GM12878 (cell line): ENCODE measurements at regions not wholly inside any gene's neighbourhood (a gene's known extent, or its start where the extent isn't known, plus 50 kb on each side); places are given as distances from the start of the nearest gene placed in this dataset.

Experiments used
- ATAC-seq: fragments of 200-7000 bp; cut with Tn5 transposase; 3 replicates; pipeline ENCODE4 v1.9.1; 2020; ENCODE audit warnings: mild to moderate bottlenecking, moderate library complexity
- BruUV-seq: library from RNA; stranded (reverse); fragments of 400-500 nt; replicated peaks from 2 replicates; lab custom pipeline; 2021; lab: Mats Ljungman, UMichigan
- CTCF ChIA-PET: fragments of 300-600 bp; sonication (Branson Sonifier 250); formaldehyde crosslinking; extraction: SDS; loops from one replicate; lab custom pipeline; 2021; ENCODE audit warnings: inconsistent platforms; lab: Yijun Ruan, JAX
- POLR2A ChIA-PET: fragments of 350-600 bp; formaldehyde crosslinking; extraction: SDS; loops from one replicate; lab custom pipeline; 2021; ENCODE audit warnings: inconsistent platforms; lab: Charles Lee
- RAD21 ChIA-PET: fragments of 300-600 bp; sonication (Branson Sonifier 250); formaldehyde crosslinking; loops from one replicate; lab custom pipeline; 2023; ENCODE audit warnings: antibody characterized with exemption; ENCODE audit not compliant: unreplicated experiment; lab: Charles Lee
- SMC1A ChIA-PET: fragments of 300-600 bp; sonication (Branson Sonifier 250); formaldehyde crosslinking; loops from one replicate; lab custom pipeline; 2023; ENCODE audit not compliant: unreplicated experiment, uncharacterized antibody; lab: Charles Lee
- DNase-seq: peaks from one replicate; pipeline ENCODE4 v3.0.0-alpha.2; 2011; ENCODE audit warnings: low read depth, low spot score
- FAIRE-seq: peaks from 3 replicates; lab custom pipeline; 2011; peaks lifted over from hg19 to GRCh38; lab: Jason Lieb, UNC
- H2AFZ ChIP-seq: 2 replicates; pipeline ENCODE4 v1.6.0; 2011; ENCODE audit warnings: low read depth, low read length, control low read depth; ENCODE audit not compliant: control insufficient read depth
- H3K27ac ChIP-seq: 2 replicates; pipeline ENCODE4 v1.5.1; 2011; ENCODE audit warnings: control low read depth; ENCODE audit not compliant: control insufficient read depth, insufficient read depth
- H3K27me3 ChIP-seq, 2 experiments: replicated peaks in 1 of 2; 2 replicates each; pipeline versions ENCODE4 v1.6.0 to v1.6.1; 2011; ENCODE audit warnings: low read length in 1 of 2; ENCODE audit not compliant: control insufficient read depth in 2 of 2, insufficient read depth in 2 of 2
- H3K36me3 ChIP-seq, 2 experiments: 2 replicates each; pipeline ENCODE4 v1.5.1; 2011; ENCODE audit warnings: low read length in 1 of 2; ENCODE audit not compliant: control insufficient read depth in 2 of 2, insufficient read depth in 2 of 2
- H3K4me1 ChIP-seq: 2 replicates; pipeline ENCODE4 v1.6.1; 2011; ENCODE audit warnings: mild to moderate bottlenecking, low read length, moderate library complexity, mixed read lengths; ENCODE audit not compliant: control insufficient read depth, insufficient read depth
- H3K4me2 ChIP-seq: 2 replicates; pipeline ENCODE4 v1.6.0; 2011; ENCODE audit warnings: control low read depth; ENCODE audit not compliant: control insufficient read depth, insufficient read depth
- H3K4me3 ChIP-seq: fragments of 200-600 bp; sonication (generic); 2 replicates; pipeline ENCODE4 v1.5.1; 2016
- H3K79me2 ChIP-seq: 2 replicates; pipeline ENCODE4 v1.6.0; 2011; ENCODE audit warnings: low read length; ENCODE audit not compliant: control insufficient read depth, insufficient read depth
- H3K9ac ChIP-seq: 2 replicates; pipeline ENCODE4 v1.8.0; 2011; ENCODE audit warnings: low read length, control low read depth, mixed read lengths; ENCODE audit not compliant: control insufficient read depth, insufficient read depth
- H3K9me3 ChIP-seq: replicated peaks from 3 replicates; pipeline ENCODE4 v1.5.1; 2011; ENCODE audit warnings: mild to moderate bottlenecking, low read length; ENCODE audit not compliant: control insufficient read depth, insufficient read depth
- H4K20me1 ChIP-seq: 2 replicates; pipeline ENCODE4 v1.6.0; 2011; ENCODE audit not compliant: control insufficient read depth, insufficient read depth
- BHLHE40 ChIP-seq, 2 experiments: fragments of 450-650 bp in 1 of 2; IDR thresholded peaks; 2 replicates each; pipeline ENCODE4 v1.6.1; 2011 to 2017; ENCODE audit warnings: low read depth in 2 of 2, borderline replicate concordance in 1 of 2, improper control_type of control experiment in 1 of 2, low read length in 1 of 2, mild to moderate bottlenecking in 1 of 2
- EED ChIP-seq: sonication (generic); IDR thresholded peaks from 2 replicates; pipeline ENCODE4 v1.6.1; 2016; ENCODE audit warnings: antibody characterized with exemption, low read depth
- IKZF1 ChIP-seq: fragments of 450-650 bp; conservative IDR thresholded peaks from 2 replicates; pipeline ENCODE4 v1.6.1; 2017; ENCODE audit warnings: antibody characterized with exemption, mild to moderate bottlenecking
- KAT2A ChIP-seq: conservative IDR thresholded peaks from 2 replicates; pipeline ENCODE4 v1.6.1; 2011; ENCODE audit warnings: low read depth, low read length; ENCODE audit not compliant: control insufficient read depth
- MEF2A ChIP-seq: IDR thresholded peaks from 2 replicates; pipeline ENCODE4 v1.6.1; 2011; ENCODE audit warnings: low read depth, mild to moderate bottlenecking, low read length, moderate library complexity; ENCODE audit not compliant: insufficient read depth
- PAX5 ChIP-seq: IDR thresholded peaks from 2 replicates; pipeline ENCODE4 v1.6.1; 2011; ENCODE audit warnings: low read depth, low read length, borderline replicate concordance
- POLR2AphosphoS2 ChIP-seq: IDR thresholded peaks from 2 replicates; pipeline ENCODE4 v1.6.1; 2011; ENCODE audit warnings: low read depth, mild to moderate bottlenecking, low read length, improper control_type of control experiment, moderate library complexity
- RBBP5 ChIP-seq: fragments of 200-600 bp; sonication (generic); conservative IDR thresholded peaks from 2 replicates; pipeline ENCODE4 v1.6.1; 2016
- RFX5 ChIP-seq: IDR thresholded peaks from 2 replicates; pipeline ENCODE4 v1.6.1; 2011; ENCODE audit warnings: low read depth, low read length, improper control_type of control experiment
- TAF1 ChIP-seq: IDR thresholded peaks from 2 replicates; pipeline ENCODE4 v1.6.1; 2011; ENCODE audit warnings: mild to moderate bottlenecking, low read depth, low read length, borderline replicate concordance
- WGBS: methylation state at CpG from one replicate; pipeline ENCODE4 v1.1.6; 2016; ENCODE audit warnings: low lambda C conversion rate; ENCODE audit not compliant: insufficient replicate concordance, insufficient coverage; ENCODE audit errors: missing lambda C conversion rate; 5-methylcytosine and 5-hydroxymethylcytosine counted together
- in situ Hi-C: fragments of 300-500 bp; cut with MboI; formaldehyde crosslinking; loops from 9 replicates; pipeline ENCODE4 v1.14.3; 2018; ENCODE audit warnings: mixed read lengths
- intact Hi-C: fragments of 100-400 bp; cut with micrococcal nuclease; formaldehyde crosslinking; loops from one replicate; pipeline ENCODE4 v1.14.2; 2022; ENCODE audit not compliant: unreplicated experiment
- TF ChIP-seq, protein P1 (sequence below): IDR thresholded peaks from 2 replicates; pipeline ENCODE4 v1.6.1; 2012; ENCODE audit warnings: mild to moderate bottlenecking, low read depth, low read length

GRCh38 chr12:115223991-115224390 lies 540.0 kb upstream of the TBX3 start:
- no peak overlapping the region for H3K4me2 ChIP-seq
- ChIA-PET CTCF (no interaction called here), POLR2A (no interaction called here), RAD21 (no interaction called here), SMC1A (no interaction called here)
- no peak overlapping the region for H3K27ac ChIP-seq
- H3K9ac ChIP-seq: no peak overlapping the region
- no peaks in the 10 kb centered on the region for H4K20me1 ChIP-seq
- TF ChIP-seq TAF1 (no peak), POLR2AphosphoS2 (no peak), EED (no peak), RBBP5 (no peak), BHLHE40 (IDR thresholded peaks at IDR 0.05; ENCODE audit: borderline replicate concordance in 1 of 2, low read depth in 2 of 2, low read length in 1 of 2) (no peak), MEF2A (no peak), IKZF1 (no peak), PAX5 (no peak), RFX5 (no peak), KAT2A (no peak)
- TF ChIP-seq, protein P1, sequence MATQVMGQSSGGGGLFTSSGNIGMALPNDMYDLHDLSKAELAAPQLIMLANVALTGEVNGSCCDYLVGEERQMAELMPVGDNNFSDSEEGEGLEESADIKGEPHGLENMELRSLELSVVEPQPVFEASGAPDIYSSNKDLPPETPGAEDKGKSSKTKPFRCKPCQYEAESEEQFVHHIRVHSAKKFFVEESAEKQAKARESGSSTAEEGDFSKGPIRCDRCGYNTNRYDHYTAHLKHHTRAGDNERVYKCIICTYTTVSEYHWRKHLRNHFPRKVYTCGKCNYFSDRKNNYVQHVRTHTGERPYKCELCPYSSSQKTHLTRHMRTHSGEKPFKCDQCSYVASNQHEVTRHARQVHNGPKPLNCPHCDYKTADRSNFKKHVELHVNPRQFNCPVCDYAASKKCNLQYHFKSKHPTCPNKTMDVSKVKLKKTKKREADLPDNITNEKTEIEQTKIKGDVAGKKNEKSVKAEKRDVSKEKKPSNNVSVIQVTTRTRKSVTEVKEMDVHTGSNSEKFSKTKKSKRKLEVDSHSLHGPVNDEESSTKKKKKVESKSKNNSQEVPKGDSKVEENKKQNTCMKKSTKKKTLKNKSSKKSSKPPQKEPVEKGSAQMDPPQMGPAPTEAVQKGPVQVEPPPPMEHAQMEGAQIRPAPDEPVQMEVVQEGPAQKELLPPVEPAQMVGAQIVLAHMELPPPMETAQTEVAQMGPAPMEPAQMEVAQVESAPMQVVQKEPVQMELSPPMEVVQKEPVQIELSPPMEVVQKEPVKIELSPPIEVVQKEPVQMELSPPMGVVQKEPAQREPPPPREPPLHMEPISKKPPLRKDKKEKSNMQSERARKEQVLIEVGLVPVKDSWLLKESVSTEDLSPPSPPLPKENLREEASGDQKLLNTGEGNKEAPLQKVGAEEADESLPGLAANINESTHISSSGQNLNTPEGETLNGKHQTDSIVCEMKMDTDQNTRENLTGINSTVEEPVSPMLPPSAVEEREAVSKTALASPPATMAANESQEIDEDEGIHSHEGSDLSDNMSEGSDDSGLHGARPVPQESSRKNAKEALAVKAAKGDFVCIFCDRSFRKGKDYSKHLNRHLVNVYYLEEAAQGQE: no peak
- H3K79me2 ChIP-seq: no peaks in the 10 kb centered on the region
- in situ Hi-C loops (no loop called here), intact Hi-C loops (no loop called here)
- FAIRE-seq (no peak), DNase-seq (no peak), ATAC-seq (no peak)
- H3K9me3 ChIP-seq: no peaks in the 10 kb centered on the region
- no peak overlapping the region for H3K4me3 ChIP-seq
- no peaks in the 10 kb centered on the region for H3K4me1 ChIP-seq
- H3K36me3 ChIP-seq: no peaks in the 10 kb centered on the region
- no TSS peak for BruUV-seq
- H2AFZ ChIP-seq: no peak overlapping the region
- 33% methylated on average over 4 of the region's 4 CpGs for WGBS
- H3K27me3 ChIP-seq: no peaks in the 10 kb centered on the region
